Amygdala (tissue), 56 donors: ENCODE measurements at regions not wholly inside any gene's neighbourhood (a gene's known extent, or its start where the extent isn't known, plus 50 kb on each side); places are given as distances from the start of the nearest gene placed in this dataset.
"Not testable (repeated sequence)": the region's sequence is repeated elsewhere in the genome, so short reads cannot be mapped to it uniquely, and the experiment has no call there.

Experiments used
- DNase-seq, 56 donors: peaks; one replicate each; lab custom pipeline; 2025; lab: John Stamatoyannopoulos, UW

- DNase-seq = peak in 43 of 56 donors; percentile 2 to 81 (median 34)
These were observed 67.9 kb upstream of the USP15 start for GRCh38 chr12:62192180-62192902.

- no peak for DNase-seq
These were observed 67.3 kb upstream of the USP15 start for GRCh38 chr12:62192903-62193250.

- DNase-seq = no peak
These were observed 66.2 kb upstream of the USP15 start for GRCh38 chr12:62194031-62194430.

DNA sequence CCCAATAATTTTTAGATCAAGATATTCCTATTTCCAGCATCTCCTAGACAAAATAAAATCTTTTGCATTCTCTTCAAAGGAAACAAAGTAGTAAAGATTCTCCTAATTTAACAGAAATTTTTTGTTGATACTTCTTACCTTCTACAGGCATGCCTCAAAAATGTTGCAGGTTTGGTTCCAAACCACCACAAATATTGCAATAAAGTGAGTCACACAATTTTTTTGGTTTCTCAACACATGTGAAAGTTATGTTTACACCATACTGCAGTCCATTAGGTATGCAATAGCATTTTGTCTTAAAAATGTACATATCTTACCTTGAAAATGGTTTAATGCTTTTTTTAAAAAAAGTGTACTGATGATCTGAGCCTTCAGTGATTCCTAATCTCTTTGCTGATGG, 65.6 kb upstream of the USP15 start:
- DNase-seq = no peak

DNA sequence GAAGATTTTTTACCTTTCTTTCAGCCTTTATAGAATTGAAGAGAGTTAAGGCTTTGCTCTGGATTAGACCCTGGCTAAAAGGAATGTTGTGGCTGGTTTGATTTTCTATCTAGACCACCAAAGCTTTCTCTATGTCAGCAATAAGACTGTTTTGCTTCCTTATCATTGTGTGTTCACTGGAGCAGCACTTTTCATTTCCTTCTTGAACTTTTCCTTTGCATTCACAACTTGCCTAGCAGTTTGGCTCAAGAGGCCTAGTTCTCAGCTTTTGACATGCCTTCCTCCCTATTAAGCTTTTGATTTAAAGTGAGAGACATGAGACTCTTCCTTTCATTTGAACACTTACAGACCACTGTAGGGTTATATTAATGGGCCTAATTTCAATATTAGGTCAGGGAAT, 64.1 kb upstream of the USP15 start:
- DNase-seq = no peak

DNA sequence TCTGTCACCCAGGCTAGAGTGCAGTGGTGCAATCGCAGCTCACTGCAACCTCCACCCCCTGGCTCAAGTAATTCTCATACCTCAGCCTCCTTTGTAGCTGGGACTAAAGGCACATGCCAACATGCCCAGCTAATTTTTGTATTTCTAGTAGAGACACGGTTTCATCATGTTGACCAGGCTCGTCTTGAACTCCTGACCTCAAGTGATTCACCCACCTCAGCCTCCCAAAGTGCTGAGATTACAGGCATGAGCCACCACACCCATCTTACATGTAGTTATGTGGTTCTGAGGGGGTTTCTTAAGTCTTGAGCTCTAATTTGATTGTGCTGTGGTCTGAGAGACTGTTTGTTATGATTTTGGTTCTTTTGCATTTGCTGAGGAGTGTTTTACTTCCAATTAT, 57.3 kb upstream of the USP15 start:
- not testable (repeated sequence) for DNase-seq

DNA sequence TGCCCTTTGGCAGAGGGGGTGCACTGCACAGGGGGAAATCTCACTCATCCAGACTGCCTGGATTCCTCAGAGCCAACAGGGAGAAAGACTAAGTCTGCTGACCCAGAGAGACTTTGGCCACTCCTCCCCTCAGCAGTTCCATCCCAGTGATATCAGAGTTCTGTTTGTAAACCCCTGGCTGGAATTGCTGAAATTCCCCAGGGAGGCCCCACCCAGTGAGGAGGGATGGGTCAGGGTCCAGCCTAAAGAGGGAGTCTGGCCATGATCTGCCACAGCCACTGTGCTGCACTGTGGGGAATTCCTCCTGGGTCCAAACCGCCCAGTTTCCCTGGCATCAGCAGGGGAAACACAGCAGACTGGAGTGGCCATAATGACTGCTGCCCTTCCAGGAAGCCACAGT, 54.9 kb upstream of the USP15 start:
- no peak for DNase-seq

GRCh38 chr12:62207248-62207647, 53.0 kb upstream of the USP15 start:
- no peak for DNase-seq
